HepG2 (cell line): ENCODE measurements at regions not wholly inside any gene's neighbourhood (a gene's known extent, or its start where the extent isn't known, plus 50 kb on each side); places are given as distances from the start of the nearest gene placed in this dataset.

Source experiments
- ADNP ChIP-seq: sonication (generic); formaldehyde crosslinking; IDR thresholded peaks from 2 replicates; pipeline ENCODE4 v1.4.0; 2020; ENCODE audit warnings: missing genetic modification reagents
- FOXK2 ChIP-seq: fragments of 450-650 bp; IDR thresholded peaks from 2 replicates; pipeline ENCODE4 v1.6.1; 2016
- SOX6 ChIP-seq, 2 experiments: fragments of 450-650 bp in 1 of 2; sonication (generic) in 1 of 2; formaldehyde crosslinking in 1 of 2; IDR thresholded peaks; 2 replicates each; pipeline versions ENCODE4 v1.4.0 to v1.6.1; 2017 to 2020; ENCODE audit warnings: antibody characterized with exemption in 1 of 2, mild to moderate bottlenecking in 1 of 2, missing genetic modification reagents in 1 of 2
- ZBTB20 ChIP-seq: sonication (generic); formaldehyde crosslinking; IDR thresholded peaks from 2 replicates; pipeline ENCODE4 v1.8.1; 2023; ENCODE audit warnings: missing genetic modification reagents, low read depth, mild to moderate bottlenecking, borderline replicate concordance
- TF ChIP-seq, protein P1 (sequence below): IDR thresholded peaks from 2 replicates; pipeline ENCODE4 v1.6.1; 2012; ENCODE audit warnings: inconsistent platforms

DNA sequence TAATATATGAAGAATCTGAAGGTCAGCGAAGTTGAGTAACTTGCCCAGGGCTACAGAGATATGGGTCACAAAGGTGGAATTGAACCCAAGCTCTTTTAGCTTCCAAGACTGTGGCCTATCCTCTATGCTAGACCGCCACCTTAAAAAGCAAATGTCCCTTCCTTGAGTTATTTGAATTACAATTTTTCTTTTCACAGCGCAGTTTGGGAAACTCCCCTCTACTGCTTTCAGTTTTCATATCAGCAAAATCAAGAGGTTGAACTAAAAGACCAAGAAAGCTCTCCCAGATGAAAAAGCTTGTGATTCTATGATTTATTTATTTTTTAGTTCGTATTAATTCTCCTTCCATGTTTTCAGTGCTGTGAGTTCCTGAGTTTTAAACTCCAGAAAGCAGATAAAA lies 174.5 kb upstream of the C1QTNF7 start:
- TF ChIP-seq SOX6 (IDR thresholded peaks at IDR 0.05) (no peak), SOX6 (CRISPR knock-in tag; IDR thresholded peaks at IDR 0.05) (no peak), ADNP (no peak), ZBTB20 (CRISPR knock-in tag) (no peak), FOXK2 (no peak)
- TF ChIP-seq, protein P1, sequence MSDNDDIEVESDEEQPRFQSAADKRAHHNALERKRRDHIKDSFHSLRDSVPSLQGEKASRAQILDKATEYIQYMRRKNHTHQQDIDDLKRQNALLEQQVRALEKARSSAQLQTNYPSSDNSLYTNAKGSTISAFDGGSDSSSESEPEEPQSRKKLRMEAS = no peak
